T-helper 2 cell treated with Interferon-gamma antibody and Interleukin-4, amounts not matched to agents 100 ng/mL and 5 ng/mL, for 36 hours (primary cell): ENCODE measurements at regions not wholly inside any gene's neighbourhood (a gene's known extent, or its start where the extent isn't known, plus 50 kb on each side); places are given as distances from the start of the nearest gene placed in this dataset.

Source experiments
- intact Hi-C: fragments of 100-400 bp; cut with micrococcal nuclease; formaldehyde crosslinking; loops from one replicate; pipeline ENCODE4 v1.15.1; 2023

DNA sequence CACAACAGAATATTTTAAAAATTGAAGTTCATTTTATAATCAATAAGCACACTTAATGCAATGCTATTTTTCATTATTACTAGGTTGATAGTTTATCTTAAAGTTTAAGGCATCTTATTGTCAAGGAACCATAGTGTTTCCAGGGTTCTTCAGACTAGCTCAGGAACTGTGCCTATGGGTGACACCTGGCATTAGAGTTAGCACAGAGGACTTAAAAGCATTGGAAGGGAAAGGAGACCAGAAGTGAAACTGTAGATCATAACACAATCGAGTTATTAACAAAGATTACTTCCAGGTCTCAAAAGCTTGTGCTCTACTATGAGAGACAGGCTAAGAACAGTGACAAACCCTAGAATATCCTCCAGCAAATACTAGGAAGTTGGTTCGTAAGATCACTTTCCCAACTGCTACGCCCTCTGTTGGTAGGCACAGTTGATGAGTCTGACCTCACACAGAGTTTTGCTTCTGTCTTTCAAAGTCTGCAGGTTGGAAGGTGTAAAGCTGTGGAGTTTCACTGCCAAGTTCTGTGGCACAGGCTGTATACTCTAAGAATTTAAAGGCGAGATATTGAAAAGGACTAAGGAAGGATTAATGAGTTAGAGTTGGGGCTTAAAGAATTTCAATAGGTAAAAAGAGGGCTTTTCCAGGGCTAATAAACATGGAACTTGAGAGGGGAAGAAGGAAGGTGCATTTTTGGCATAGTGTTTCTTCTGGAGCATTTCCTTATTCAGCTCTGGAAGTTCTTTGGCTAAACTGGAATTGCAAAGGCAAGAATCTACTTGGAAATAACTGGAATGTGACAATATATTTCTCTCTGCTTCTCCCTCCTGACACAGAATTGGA is 531.3 kb upstream of the JAG1 start:
- intact Hi-C loops = no loop called here

GRCh38 chr20:11205769-11206362 is 532.1 kb upstream of the JAG1 start:
- intact Hi-C loops = no loop called here

- intact Hi-C loops = no loop called here
Observed at GRCh38 chr20:11207749-11208502, 534.1 kb upstream of the JAG1 start.

GRCh38 chr20:11210611-11211010 is 536.8 kb upstream of the JAG1 start:
- intact Hi-C loops = no loop called here

DNA sequence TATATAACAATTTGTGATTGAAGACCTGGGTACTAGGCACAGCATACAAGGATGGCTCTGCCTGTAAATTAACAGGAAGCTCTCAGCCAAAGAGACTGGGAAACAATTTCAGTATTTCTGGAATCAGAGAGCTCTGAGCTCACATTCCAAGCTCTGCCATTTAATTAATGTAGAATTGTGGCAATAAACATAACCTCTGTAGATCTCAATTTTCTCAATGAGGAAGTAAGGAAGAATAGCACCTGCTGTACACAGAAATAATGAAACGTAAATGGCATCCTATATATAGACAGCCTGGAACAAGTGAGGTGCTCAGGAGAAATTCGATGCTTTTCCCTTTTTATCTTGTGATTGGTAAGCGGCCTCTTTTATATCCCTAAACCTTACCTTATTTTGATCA is 538.5 kb upstream of the JAG1 start:
- intact Hi-C loops = no loop called here

GRCh38 chr20:11212902-11213301 is 539.1 kb upstream of the JAG1 start:
- intact Hi-C loops = no loop called here

GRCh38 chr20:11214256-11214840 is 540.5 kb upstream of the JAG1 start:
- intact Hi-C loops = no loop called here

DNA sequence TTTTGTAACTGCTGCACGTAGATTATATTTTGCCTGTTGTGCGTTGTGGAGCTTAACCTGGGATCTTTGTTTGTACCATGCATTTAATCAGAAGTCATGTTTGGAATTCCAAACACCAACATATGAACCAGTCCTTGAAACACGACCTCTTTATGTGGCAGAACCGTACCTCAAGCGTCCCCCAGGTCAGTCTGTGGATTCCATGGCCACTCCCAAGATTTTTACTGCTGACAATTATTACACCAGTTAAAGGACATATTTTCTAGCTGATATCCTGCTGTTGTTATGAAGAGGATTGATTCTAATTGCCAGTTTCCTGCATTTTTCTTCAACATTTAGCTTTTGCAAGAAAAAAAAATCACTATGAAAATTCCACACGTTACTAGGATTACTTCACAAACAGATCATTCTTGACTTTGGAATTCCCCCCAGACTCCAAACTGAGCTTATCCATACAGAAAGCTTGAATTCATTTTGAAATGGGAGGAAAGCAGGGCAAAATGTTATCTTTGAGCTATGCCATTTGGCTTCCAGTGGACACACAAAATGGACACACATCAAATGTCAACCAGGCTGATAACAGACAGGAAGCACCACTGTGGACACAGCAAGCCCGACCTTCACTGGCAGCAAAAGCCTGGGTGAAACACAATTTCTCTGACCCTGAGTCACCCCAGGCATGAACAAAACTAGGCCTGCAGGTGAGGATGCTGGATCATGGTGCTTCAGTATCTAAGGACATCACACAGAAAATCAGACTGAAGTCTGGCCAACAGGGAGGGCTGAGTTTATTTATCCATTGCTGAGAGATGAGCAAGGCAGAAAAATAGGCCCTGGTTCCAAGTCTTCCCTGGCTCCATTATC is 542.9 kb upstream of the JAG1 start:
- intact Hi-C loops = no loop called here

DNA sequence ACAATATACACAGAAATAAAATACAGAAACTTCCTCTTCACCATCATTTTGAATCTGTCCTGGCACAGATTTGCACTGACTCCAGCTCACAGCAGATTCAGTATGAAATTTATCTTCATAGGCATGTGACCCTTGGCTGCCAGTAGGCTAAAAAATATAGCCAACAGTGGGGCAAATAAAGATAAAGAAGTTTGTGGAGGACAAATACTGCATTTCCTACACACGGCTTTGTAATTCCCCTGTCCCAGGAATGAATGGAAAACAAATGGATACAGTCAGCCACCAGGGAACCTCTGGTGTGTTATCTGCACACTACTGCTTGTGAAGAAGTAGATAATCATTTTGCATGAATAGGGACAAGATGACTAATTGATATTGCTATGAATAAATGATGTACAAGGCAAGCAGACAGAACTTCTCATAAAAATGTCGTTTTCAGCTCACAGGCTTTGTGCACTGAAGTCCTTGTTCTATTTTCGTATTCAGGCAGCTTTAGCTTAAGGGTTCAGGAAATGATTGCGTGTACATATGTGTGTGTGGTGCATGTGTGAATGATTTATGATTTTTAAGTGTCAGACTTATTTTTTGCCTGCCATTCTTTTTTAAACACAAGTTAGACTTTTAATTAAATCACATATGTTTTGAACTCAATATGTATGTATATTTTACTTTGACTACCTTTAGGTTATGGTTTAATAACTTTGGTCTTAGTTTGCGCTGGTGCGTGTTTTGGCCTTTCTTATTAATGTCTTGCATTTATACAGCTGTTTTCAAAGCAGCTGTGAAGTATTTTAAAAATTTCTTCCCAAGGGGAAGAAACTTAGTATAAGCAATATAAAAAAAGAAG is 543.8 kb upstream of the JAG1 start:
- intact Hi-C loops = no loop called here

DNA sequence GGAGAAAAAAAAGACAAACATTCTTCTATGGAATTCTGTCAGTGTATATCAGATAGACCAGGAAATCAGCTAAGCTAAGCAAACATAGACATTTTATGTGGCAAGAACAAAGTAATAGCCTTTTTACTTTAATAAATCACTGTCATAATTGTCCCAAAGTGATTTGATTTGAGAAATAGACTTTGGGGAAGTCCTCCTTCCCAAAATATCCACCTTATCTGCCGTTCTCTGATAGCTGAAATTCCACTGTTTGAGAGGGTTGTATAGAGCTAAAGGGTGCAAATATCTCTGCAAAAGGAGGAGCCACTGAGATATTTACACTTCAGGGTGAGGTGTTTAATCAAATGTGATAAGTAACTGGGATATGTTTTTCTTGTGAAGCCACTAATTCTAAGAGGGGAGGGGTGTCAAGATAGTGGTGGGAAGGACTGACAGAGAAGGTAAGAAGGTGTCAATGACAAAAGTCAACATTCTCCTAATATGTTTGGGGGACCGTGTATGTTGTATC is 544.4 kb upstream of the JAG1 start:
- intact Hi-C loops = no loop called here

DNA sequence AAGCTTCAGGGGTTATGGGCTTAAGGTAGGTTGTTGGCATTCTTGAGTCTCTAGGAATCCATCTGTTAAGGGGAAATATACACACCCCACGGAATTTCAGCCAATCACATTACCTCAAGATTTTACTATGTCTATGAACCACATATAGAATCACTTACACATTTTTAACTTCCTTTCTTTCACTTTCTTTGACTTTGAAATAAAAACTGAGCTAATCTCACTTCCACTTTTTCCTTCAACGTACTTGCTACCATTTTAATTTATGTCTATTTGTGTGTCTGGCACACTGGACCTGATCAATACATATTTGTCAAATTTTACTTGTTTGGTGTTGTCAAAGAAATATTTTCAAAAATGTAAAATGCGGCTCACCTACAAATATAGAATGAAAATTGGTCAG is 545.4 kb upstream of the JAG1 start:
- intact Hi-C loops = no loop called here

DNA sequence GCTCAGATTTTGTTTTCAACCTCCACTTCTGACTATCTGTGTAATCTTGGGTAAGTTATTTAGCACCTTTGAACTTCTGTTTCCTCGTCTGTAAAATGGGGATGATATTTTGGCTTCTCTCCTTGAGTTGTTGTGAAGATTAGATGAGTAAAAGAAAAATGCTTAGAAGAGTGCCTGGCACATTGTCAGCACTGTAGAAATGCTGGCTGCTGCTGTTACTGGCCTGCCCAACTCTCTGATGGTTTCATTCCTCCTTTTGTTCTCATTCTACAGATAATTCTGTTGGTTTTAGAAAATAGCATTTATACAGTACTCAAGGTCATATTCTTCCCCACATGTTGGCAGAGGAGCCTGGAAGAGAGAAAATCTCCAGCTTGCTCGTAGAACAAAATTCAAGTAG is 547.2 kb upstream of the JAG1 start:
- intact Hi-C loops = no loop called here

GRCh38 chr20:11222243-11222642 is 548.4 kb upstream of the JAG1 start:
- intact Hi-C loops = no loop called here

- intact Hi-C loops = no loop called here
Observed at GRCh38 chr20:11227602-11228001, 553.8 kb upstream of the JAG1 start.

DNA sequence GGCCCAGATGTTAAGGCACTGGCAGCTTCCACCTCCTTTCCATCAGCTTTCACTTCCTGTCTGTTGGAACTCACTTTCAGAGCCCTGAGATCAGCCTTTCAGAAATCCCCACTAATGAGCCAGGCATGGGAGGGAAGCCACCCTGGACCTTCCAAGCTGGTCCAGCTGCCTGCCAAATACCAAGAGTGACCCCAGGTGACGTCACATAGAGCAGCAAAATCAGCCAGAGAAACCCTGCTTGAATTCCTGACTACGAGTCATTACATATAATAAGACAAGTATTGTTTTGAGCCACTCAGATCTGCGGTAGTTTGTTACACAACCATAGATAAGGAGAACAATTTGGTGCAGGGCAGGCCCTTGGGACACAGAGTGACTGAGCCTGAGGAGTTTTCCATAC is 556.0 kb upstream of the JAG1 start:
- intact Hi-C loops = no loop called here

- intact Hi-C loops = no loop called here
Observed at GRCh38 chr20:11230999-11231398, 557.2 kb upstream of the JAG1 start.

- intact Hi-C loops = no loop called here
Observed at GRCh38 chr20:11231742-11232648, 558.2 kb upstream of the JAG1 start.

DNA sequence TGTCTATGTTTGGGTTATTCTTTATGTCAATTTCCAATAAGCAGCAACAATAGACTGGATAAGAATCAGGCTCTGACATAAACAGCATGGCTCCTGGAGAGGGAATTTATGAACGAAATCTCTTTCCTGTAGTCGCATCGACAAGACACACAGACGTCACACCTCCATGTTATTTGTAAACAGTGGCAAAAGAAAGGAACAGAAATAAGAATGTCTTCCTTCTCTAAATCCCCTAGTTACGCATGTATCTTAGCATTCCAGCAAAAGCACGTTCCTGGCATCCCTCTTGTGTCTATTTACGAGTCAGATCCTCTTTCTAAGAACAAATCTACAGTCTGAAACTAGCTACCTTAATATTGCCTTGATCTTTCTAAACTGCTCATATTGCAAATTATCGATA is 559.1 kb upstream of the JAG1 start:
- intact Hi-C loops = no loop called here

GRCh38 chr20:11234181-11234580 is 560.4 kb upstream of the JAG1 start:
- intact Hi-C loops = no loop called here
